B cell (primary cell): ENCODE measurements at regions not wholly inside any gene's neighbourhood (a gene's known extent, or its start where the extent isn't known, plus 50 kb on each side); places are given as distances from the start of the nearest gene placed in this dataset.

ENCODE experiments used
- ATAC-seq: fragments of 200-7000 bp; cut with Tn5 transposase; one replicate; pipeline ENCODE4 v1.10.0; 2021; ENCODE audit warnings: low read depth, mild to moderate bottlenecking, moderate number of reproducible peaks, moderate library complexity
- CTCF ChIA-PET: fragments of 350-600 bp; sonication (Branson Sonifier 250); formaldehyde crosslinking; loops from one replicate; lab custom pipeline; 2021; ENCODE audit warnings: antibody characterized with exemption, inconsistent platforms; lab: Charles Lee
- POLR2A ChIA-PET: fragments of 350-600 bp; sonication (Branson Sonifier 250); formaldehyde crosslinking; loops from one replicate; lab custom pipeline; 2021; ENCODE audit warnings: antibody characterized with exemption; lab: Charles Lee
- DNase-seq: peaks from one replicate; pipeline ENCODE4 v3.0.0; 2013
- H2AFZ ChIP-seq: 2 replicates; pipeline ENCODE4 v1.6.1; 2012; ENCODE audit warnings: mild to moderate bottlenecking, low read depth, low read length; ENCODE audit not compliant: insufficient read depth, poor library complexity, severe bottlenecking
- H3K27ac ChIP-seq, 2 donors: 1 replicate in 1 of 2; 2 replicates in 1 of 2; pipeline ENCODE4 v1.5.1; 2012 to 2013; ENCODE audit warnings: low read length in 2 of 2, mild to moderate bottlenecking in 2 of 2, moderate library complexity in 1 of 2
- H3K27me3 ChIP-seq, 4 experiments: fragments of 200-600 bp in 1 of 4; sonication (generic) in 1 of 4; replicated peaks in 1 of 4; 1 replicate in 2 of 4; 2 replicates in 2 of 4; pipeline versions ENCODE4 v1.6.1 to v1.7.0; 2013 to 2016; ENCODE audit warnings: low read length in 3 of 4, mild to moderate bottlenecking in 2 of 4, mixed read lengths in 1 of 4, moderate library complexity in 1 of 4; ENCODE audit not compliant: insufficient read depth in 4 of 4, control insufficient read depth in 3 of 4; ENCODE audit errors: control extremely low read depth in 1 of 4
- H3K36me3 ChIP-seq, 2 experiments: replicated peaks in 1 of 2; 1 replicate in 1 of 2; 2 replicates in 1 of 2; pipeline versions ENCODE4 v1.6.1 to v1.7.1; 2013; ENCODE audit warnings: low read length in 1 of 2; ENCODE audit not compliant: insufficient read depth in 2 of 2, control insufficient read depth in 1 of 2; ENCODE audit errors: control extremely low read depth in 1 of 2, extremely low read depth in 1 of 2
- H3K4me1 ChIP-seq, 2 donors: fragments of 200-600 bp in 1 of 2; sonication (generic) in 1 of 2; 1 replicate in 1 of 2; 2 replicates in 1 of 2; pipeline versions ENCODE4 v1.5.1 to v1.6.1; 2013 to 2017; ENCODE audit warnings: low read length in 2 of 2; ENCODE audit not compliant: control insufficient read depth in 2 of 2, insufficient read depth in 2 of 2
- H3K4me2 ChIP-seq: replicated peaks from 2 replicates; pipeline ENCODE3; 2012; ENCODE audit warnings: mild to moderate bottlenecking, low read depth, low read length; ENCODE audit not compliant: poor library complexity, severe bottlenecking
- H3K4me3 ChIP-seq, 5 experiments: fragments of 200-600 bp in 1 of 5; sonication (generic) in 1 of 5; 1 replicate in 3 of 5; 2 replicates in 2 of 5; pipeline versions ENCODE4 v1.5.1 to v1.7.0; 2011 to 2016; ENCODE audit warnings: low read length in 4 of 5, mild to moderate bottlenecking in 4 of 5, low read depth in 2 of 5, control low read depth in 1 of 5, moderate library complexity in 1 of 5; ENCODE audit not compliant: insufficient read depth in 1 of 5; ENCODE audit errors: control extremely low read depth in 1 of 5, extremely low read depth in 1 of 5
- H3K79me2 ChIP-seq: fragments of 200-600 bp; sonication (generic); one replicate; pipeline ENCODE4 v1.6.0; 2016; ENCODE audit warnings: low read length; ENCODE audit not compliant: control insufficient read depth, insufficient read depth
- H3K9ac ChIP-seq: fragments of 200-600 bp; sonication (generic); 2 replicates; pipeline ENCODE4 v1.6.1; 2017; ENCODE audit warnings: mild to moderate bottlenecking, low read length, moderate library complexity
- H3K9me3 ChIP-seq, 3 donors: one replicate each; pipeline versions ENCODE4 v1.6.1 to v1.7.1; 2013; ENCODE audit warnings: low read length in 2 of 3; ENCODE audit not compliant: control insufficient read depth in 2 of 3, insufficient read depth in 1 of 3; ENCODE audit errors: control extremely low read depth in 1 of 3
- H4K20me1 ChIP-seq: 2 replicates; pipeline ENCODE4 v1.6.0; 2012; ENCODE audit warnings: mild to moderate bottlenecking, low read length; ENCODE audit not compliant: insufficient read depth, control insufficient read depth, poor library complexity, severe bottlenecking
- H3K27ac Mint-ChIP-seq: one replicate; pipeline ENCODE4 v1.8.0; 2021; ENCODE audit warnings: mixed read lengths
- H3K27me3 Mint-ChIP-seq: one replicate; pipeline ENCODE4 v1.8.0; 2021; ENCODE audit warnings: mixed read lengths
- H3K4me1 Mint-ChIP-seq: one replicate; pipeline ENCODE4 v1.8.0; 2021; ENCODE audit warnings: mixed read lengths
- H3K4me3 Mint-ChIP-seq: one replicate; pipeline ENCODE4 v1.8.0; 2021; ENCODE audit warnings: mixed read lengths
- H3K9me3 Mint-ChIP-seq: one replicate; pipeline ENCODE4 v1.8.0; 2022; ENCODE audit warnings: mixed read lengths; ENCODE audit not compliant: insufficient read depth
- CTCF ChIP-seq: fragments of 200-600 bp; IDR thresholded peaks from one replicate; pipeline ENCODE4 v1.8.0; 2022; ENCODE audit warnings: antibody characterized with exemption, mild to moderate bottlenecking
- EZH2 ChIP-seq: IDR thresholded peaks from 2 replicates; pipeline ENCODE4 v1.6.1; 2012; ENCODE audit warnings: borderline replicate concordance, low read depth, mild to moderate bottlenecking, moderate library complexity, low read length; ENCODE audit not compliant: insufficient read depth, poor library complexity, severe bottlenecking
- WGBS: methylation state at CpG from one replicate; pipeline ENCODE4 v1.1.5; 2013; ENCODE audit warnings: missing lambda C conversion rate; ENCODE audit not compliant: insufficient coverage; 5-methylcytosine and 5-hydroxymethylcytosine counted together
- intact Hi-C: fragments of 100-400 bp; cut with micrococcal nuclease; formaldehyde crosslinking; loops from one replicate; pipeline ENCODE4 v1.10.0; 2022

- H3K4me1 ChIP-seq = no peaks in the 10 kb centered on the region
- WGBS = 95% methylated on average over 4 of the region's 5 CpGs
- H3K27ac Mint-ChIP-seq = no peak overlapping the region
- H3K27ac ChIP-seq = no peak overlapping the region
- peaks cover 0 to 6% (median 0%) of the 10 kb centered on the region in 4 experiments for H3K27me3 ChIP-seq
- no peak overlapping the region for H3K4me3 ChIP-seq
- TF ChIP-seq EZH2 (no peak), CTCF (no peak)
- H3K9me3 Mint-ChIP-seq = no peaks in the 10 kb centered on the region
- ChIA-PET CTCF (no interaction called here), POLR2A (no interaction called here)
- DNase-seq (no peak), ATAC-seq (no peak)
- H3K27me3 Mint-ChIP-seq = peaks cover 16% of the 10 kb centered on the region
- H3K9ac ChIP-seq = no peak overlapping the region
- no peaks in the 10 kb centered on the region for H3K9me3 ChIP-seq
- H3K4me2 ChIP-seq = no peak overlapping the region
- no peaks in the 10 kb centered on the region for H3K4me1 Mint-ChIP-seq
- H3K79me2 ChIP-seq = no peaks in the 10 kb centered on the region
- no peak overlapping the region for H3K4me3 Mint-ChIP-seq
- H2AFZ ChIP-seq = no peak overlapping the region
- H3K36me3 ChIP-seq = no peaks in the 10 kb centered on the region
- intact Hi-C loops = no loop called here
- H4K20me1 ChIP-seq = no peaks in the 10 kb centered on the region
Measured at GRCh38 chr11:45446434-45446833, 160.3 kb upstream of the SYT13 start.

- Histone ChIP-seq H3K27me3 (peaks cover 0 to 10% (median 0%) of the 10 kb centered on the region in 4 experiments), H3K79me2 (no peaks in the 10 kb centered on the region), H3K4me3 (no peak overlapping the region), H3K36me3 (no peaks in the 10 kb centered on the region), H3K4me1 (no peaks in the 10 kb centered on the region), H3K4me2 (no peak overlapping the region), H3K9me3 (peaks cover 0 to 2% (median 0%) of the 10 kb centered on the region in 3 donors), H3K27ac (no peak overlapping the region), H4K20me1 (no peaks in the 10 kb centered on the region), H3K9ac (no peak overlapping the region), H2AFZ (no peak overlapping the region)
- H3K4me1 Mint-ChIP-seq = no peaks in the 10 kb centered on the region
- TF ChIP-seq EZH2 (no peak), CTCF (no peak)
- CTCF ChIA-PET = no interaction called here
- ATAC-seq (no peak), DNase-seq (no peak)
- POLR2A ChIA-PET = no interaction called here
- H3K27me3 Mint-ChIP-seq = peaks cover 20% of the 10 kb centered on the region
- H3K9me3 Mint-ChIP-seq = no peaks in the 10 kb centered on the region
- no peak overlapping the region for H3K4me3 Mint-ChIP-seq
- no peak overlapping the region for H3K27ac Mint-ChIP-seq
- 35% methylated on average over 6 of the region's 6 CpGs for WGBS
- intact Hi-C loops = no loop called here
Measured at GRCh38 chr11:45444796-45445195, 158.7 kb upstream of the SYT13 start.
